CD14-positive monocyte (primary cell): ENCODE measurements at regions not wholly inside any gene's neighbourhood (a gene's known extent, or its start where the extent isn't known, plus 50 kb on each side); places are given as distances from the start of the nearest gene placed in this dataset.
"Not testable (repeated sequence)": the region's sequence is repeated elsewhere in the genome, so short reads cannot be mapped to it uniquely, and the experiment has no call there.

ENCODE experiments used
- DNase-seq, 3 donors: peaks; one replicate each; pipeline ENCODE4 v3.0.0-alpha.2; 2011 to 2022
- H2AFZ ChIP-seq: 2 replicates; pipeline ENCODE4 v1.6.0; 2012; ENCODE audit warnings: mild to moderate bottlenecking, low read depth, low read length, inconsistent platforms; ENCODE audit not compliant: insufficient read depth, poor library complexity, severe bottlenecking
- H3K27ac ChIP-seq, 2 donors: 1 replicate in 1 of 2; 2 replicates in 1 of 2; pipeline ENCODE4 v1.5.1; 2012 to 2013; ENCODE audit warnings: low read length in 2 of 2, control low read depth in 1 of 2, inconsistent platforms in 1 of 2, low read depth in 1 of 2, mild to moderate bottlenecking in 1 of 2
- H3K27me3 ChIP-seq, 2 donors: one replicate each; pipeline versions ENCODE4 v1.6.0 to v1.6.1; 2011 to 2013; ENCODE audit warnings: low read length in 2 of 2; ENCODE audit not compliant: control insufficient read depth in 2 of 2, insufficient read depth in 2 of 2
- H3K36me3 ChIP-seq, 2 donors: replicated peaks in 1 of 2; 1 replicate in 1 of 2; 2 replicates in 1 of 2; pipeline versions ENCODE4 v1.5.1 to v1.6.1; 2012 to 2013; ENCODE audit warnings: low read length in 2 of 2, control low read depth in 1 of 2, inconsistent platforms in 1 of 2, mild to moderate bottlenecking in 1 of 2; ENCODE audit not compliant: insufficient read depth in 2 of 2, control insufficient read depth in 1 of 2
- H3K4me1 ChIP-seq, 2 donors: 1 replicate in 1 of 2; 2 replicates in 1 of 2; pipeline versions ENCODE4 v1.5.1 to v1.6.1; 2012 to 2013; ENCODE audit warnings: low read length in 2 of 2, control low read depth in 1 of 2, inconsistent platforms in 1 of 2, mild to moderate bottlenecking in 1 of 2, moderate library complexity in 1 of 2; ENCODE audit not compliant: insufficient read depth in 2 of 2, control insufficient read depth in 1 of 2
- H3K4me2 ChIP-seq: replicated peaks from 2 replicates; pipeline ENCODE3; 2012; ENCODE audit warnings: low read length, moderate library complexity, mild to moderate bottlenecking; ENCODE audit not compliant: poor library complexity, severe bottlenecking; ENCODE audit errors: extremely low read depth
- H3K4me3 ChIP-seq, 3 experiments: fragments of 200-600 bp in 1 of 3; sonication (generic) in 1 of 3; replicated peaks in 1 of 3; 1 replicate in 2 of 3; 2 replicates in 1 of 3; pipeline ENCODE4 v1.5.1; 2011 to 2013; ENCODE audit warnings: low read length in 3 of 3, mild to moderate bottlenecking in 3 of 3, control low read depth in 2 of 3, low read depth in 2 of 3, inconsistent platforms in 1 of 3, moderate library complexity in 1 of 3
- H3K79me2 ChIP-seq: 2 replicates; pipeline ENCODE4 v1.6.0; 2012; ENCODE audit warnings: mild to moderate bottlenecking, control low read depth, inconsistent platforms, low read length, moderate library complexity; ENCODE audit not compliant: insufficient read depth
- H3K9ac ChIP-seq: 2 replicates; pipeline ENCODE4 v1.6.0; 2017; ENCODE audit warnings: low read length, mild to moderate bottlenecking; ENCODE audit not compliant: insufficient read depth, poor library complexity, severe bottlenecking
- H3K9me3 ChIP-seq, 2 donors: replicated peaks in 1 of 2; 1 replicate in 1 of 2; 2 replicates in 1 of 2; pipeline versions ENCODE4 v1.5.1 to v1.6.1; 2012 to 2013; ENCODE audit warnings: low read length in 2 of 2, control low read depth in 1 of 2; ENCODE audit not compliant: control insufficient read depth in 1 of 2, insufficient read depth in 1 of 2
- H4K20me1 ChIP-seq: 2 replicates; pipeline ENCODE4 v1.6.0; 2012; ENCODE audit warnings: mild to moderate bottlenecking, low read length, control low read depth, moderate library complexity; ENCODE audit not compliant: insufficient read depth
- H3K27ac Mint-ChIP-seq, 7 donors: one replicate each; pipeline ENCODE4 v1.8.0; 2020; ENCODE audit warnings: mild to moderate bottlenecking in 7 of 7, mixed read lengths in 7 of 7, moderate library complexity in 6 of 7, inconsistent platforms in 2 of 7
- H3K27me3 Mint-ChIP-seq, 3 donors: one replicate each; pipeline ENCODE4 v1.8.0; 2021 to 2022; ENCODE audit warnings: low read depth in 3 of 3, mild to moderate bottlenecking in 3 of 3, mixed read lengths in 3 of 3, moderate library complexity in 3 of 3, inconsistent platforms in 1 of 3
- H3K36me3 Mint-ChIP-seq, 2 donors: one replicate each; pipeline ENCODE4 v1.8.0; 2020; ENCODE audit warnings: mixed read lengths in 2 of 2, inconsistent platforms in 1 of 2, mild to moderate bottlenecking in 1 of 2
- H3K4me1 Mint-ChIP-seq: one replicate; pipeline ENCODE4 v1.8.0; 2020; ENCODE audit warnings: mild to moderate bottlenecking, mixed read lengths
- H3K4me3 Mint-ChIP-seq, 2 donors: one replicate each; pipeline ENCODE4 v1.8.0; 2020; ENCODE audit warnings: mild to moderate bottlenecking in 2 of 2, mixed read lengths in 2 of 2, moderate library complexity in 1 of 2
- H3K9me3 Mint-ChIP-seq, 7 donors: one replicate each; pipeline ENCODE4 v1.8.0; 2020 to 2022; ENCODE audit warnings: mixed read lengths in 7 of 7, mild to moderate bottlenecking in 6 of 7, moderate library complexity in 6 of 7, inconsistent platforms in 2 of 7
- CTCF ChIP-seq: fragments of 200-600 bp; IDR thresholded peaks from one replicate; pipeline ENCODE4 v1.8.0; 2022; ENCODE audit warnings: antibody characterized with exemption, mild to moderate bottlenecking
- WGBS: methylation state at CpG from one replicate; pipeline ENCODE4 v1.1.5; 2013; ENCODE audit warnings: missing lambda C conversion rate; ENCODE audit not compliant: insufficient coverage; 5-methylcytosine and 5-hydroxymethylcytosine counted together
- intact Hi-C, 2 donors: fragments of 100-400 bp; cut with micrococcal nuclease; formaldehyde crosslinking; loops; one replicate each; pipeline versions ENCODE4 v1.15.0 to v1.15.1; 2023

GRCh38 chr22:49004484-49005399 lies 822.9 kb downstream of the BRD1 start:
- no peaks in the 10 kb centered on the region for H3K4me1 Mint-ChIP-seq
- intact Hi-C loops, result no loop called here
- no peak overlapping the region for H2AFZ ChIP-seq
- no peak overlapping the region for H3K27ac Mint-ChIP-seq
- no peak for TF ChIP-seq CTCF
- H3K4me2 ChIP-seq, result no peak overlapping the region
- DNase-seq, result no peak
- H3K27me3 ChIP-seq, result no peaks in the 10 kb centered on the region
- peaks cover 5 to 25% (median 17%) of the 10 kb centered on the region in 7 donors for H3K9me3 Mint-ChIP-seq
- no peak overlapping the region for H3K4me3 Mint-ChIP-seq
- 91% methylated on average over 21 of the region's 29 CpGs for WGBS
- no peak overlapping the region for H3K27ac ChIP-seq
- H3K4me3 ChIP-seq, result no peak overlapping the region
- H4K20me1 ChIP-seq, result no peaks in the 10 kb centered on the region
- H3K9me3 ChIP-seq, result peaks cover 13 to 18% of the 10 kb centered on the region in 2 donors
- H3K9ac ChIP-seq, result no peak overlapping the region
- H3K27me3 Mint-ChIP-seq, result peaks cover 1 to 2% (median 2%) of the 10 kb centered on the region in 3 donors
- H3K4me1 ChIP-seq, result no peaks in the 10 kb centered on the region
- no peaks in the 10 kb centered on the region for H3K36me3 Mint-ChIP-seq
- no peaks in the 10 kb centered on the region for H3K36me3 ChIP-seq
- H3K79me2 ChIP-seq, result no peaks in the 10 kb centered on the region

GRCh38 chr22:48997605-48998004 lies 830.1 kb downstream of the BRD1 start:
- H3K9ac ChIP-seq, H3K4me3 ChIP-seq, H3K27me3 Mint-ChIP-seq, intact Hi-C loops, H2AFZ ChIP-seq, H3K79me2 ChIP-seq, H3K4me1 ChIP-seq, H3K36me3 ChIP-seq, H3K4me3 Mint-ChIP-seq, H3K9me3 ChIP-seq, H3K27ac Mint-ChIP-seq, H3K4me2 ChIP-seq, H3K4me1 Mint-ChIP-seq, H4K20me1 ChIP-seq, H3K36me3 Mint-ChIP-seq, H3K27ac ChIP-seq, H3K27me3 ChIP-seq, DNase-seq: not testable (repeated sequence)
- 87% methylated on average over 4 of the region's 14 CpGs for WGBS
- H3K9me3 Mint-ChIP-seq, result peaks cover 2 to 18% (median 13%) of the 10 kb centered on the region in 7 donors
